ENCODE measurements at regions not wholly inside any gene's neighbourhood (a gene's known extent, or its start where the extent isn't known, plus 50 kb on each side); places are given as distances from the start of the nearest gene placed in this dataset.

DNA sequence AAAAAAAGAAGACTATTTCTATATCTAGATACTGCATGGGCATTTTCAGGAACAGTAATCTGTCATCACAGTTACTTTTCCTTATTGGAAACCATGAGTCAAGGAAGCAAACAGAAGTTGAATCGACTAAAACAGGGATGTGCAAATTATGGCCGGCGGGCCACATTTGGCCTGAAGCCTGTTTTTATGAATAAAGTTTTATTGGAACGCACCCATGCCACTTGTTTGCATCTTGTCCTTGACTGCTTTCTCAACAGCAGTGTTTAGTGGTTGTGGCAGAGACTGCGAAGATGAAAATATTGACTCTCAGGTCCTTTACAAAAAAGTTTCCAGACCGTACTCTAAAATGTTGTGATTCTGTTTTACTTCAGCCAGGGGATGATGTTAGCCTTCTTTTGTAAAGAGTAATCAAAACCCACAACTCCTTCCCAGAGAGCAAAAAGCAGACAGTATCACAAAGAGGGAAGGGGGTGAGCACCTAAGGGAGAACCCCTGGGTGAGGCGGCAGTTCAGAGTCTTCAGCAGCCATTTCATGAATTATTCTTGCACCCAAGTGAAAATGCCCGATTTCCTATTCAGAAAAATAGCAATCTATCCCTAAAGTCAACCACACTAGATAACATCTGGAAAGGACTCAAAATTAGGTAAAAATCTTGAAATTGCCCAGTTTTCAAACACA, 190.4 kb downstream of the MYLK4 start:
- TF ChIP-seq SUZ12 (IDR thresholded peaks at IDR 0.05; ENCODE audit: extremely low read depth, insufficient read depth, insufficient read length) = no peak
- no peak for TF ChIP-seq ZNF274 (IDR thresholded peaks at IDR 0.05; ENCODE audit: low read depth, low read length)

Data from NT2/D1 (cell line).